ENCODE measurements at regions not wholly inside any gene's neighbourhood (a gene's known extent, or its start where the extent isn't known, plus 50 kb on each side); places are given as distances from the start of the nearest gene placed in this dataset.

DNA sequence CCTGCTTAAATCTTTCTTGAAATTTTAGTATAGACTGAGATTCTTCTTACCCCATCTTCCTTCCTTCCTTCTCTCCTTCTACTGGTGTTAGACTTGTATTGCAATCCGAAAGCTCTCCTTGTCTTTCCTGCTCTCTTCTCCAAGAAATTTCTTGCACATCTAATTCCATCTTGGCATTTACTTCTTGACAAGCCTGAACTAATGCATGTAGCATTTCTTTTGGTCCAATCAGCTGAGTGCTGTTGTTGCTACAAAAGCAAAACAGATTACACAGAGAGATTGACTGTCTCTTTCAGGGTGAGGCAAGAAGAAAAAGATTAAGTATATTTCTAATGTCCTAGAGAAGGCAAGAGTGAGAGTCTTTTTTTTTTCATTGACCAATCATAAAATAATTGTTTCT, 51.6 kb upstream of the MAP1B start:
- TF ChIP-seq EGR1 (IDR thresholded peaks at IDR 0.05; ENCODE audit: low read depth in 2 of 2) = no peak
- TF ChIP-seq, protein P1, sequence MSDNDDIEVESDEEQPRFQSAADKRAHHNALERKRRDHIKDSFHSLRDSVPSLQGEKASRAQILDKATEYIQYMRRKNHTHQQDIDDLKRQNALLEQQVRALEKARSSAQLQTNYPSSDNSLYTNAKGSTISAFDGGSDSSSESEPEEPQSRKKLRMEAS (IDR thresholded peaks at IDR 0.05) = no peak
- TF ChIP-seq CTCF (IDR thresholded peaks at IDR 0.05; ENCODE audit: low read depth, low read length, missing input control) = no peak
- TF ChIP-seq YY1 (IDR thresholded peaks at IDR 0.05) = no peak
- TF ChIP-seq RAD21 (IDR thresholded peaks at IDR 0.05) = no peak
- TF ChIP-seq, protein P2, sequence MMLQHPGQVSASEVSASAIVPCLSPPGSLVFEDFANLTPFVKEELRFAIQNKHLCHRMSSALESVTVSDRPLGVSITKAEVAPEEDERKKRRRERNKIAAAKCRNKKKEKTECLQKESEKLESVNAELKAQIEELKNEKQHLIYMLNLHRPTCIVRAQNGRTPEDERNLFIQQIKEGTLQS (IDR thresholded peaks at IDR 0.05) = no peak
- no peak for TF ChIP-seq SP1 (IDR thresholded peaks at IDR 0.05)
- TF ChIP-seq RXRA (IDR thresholded peaks at IDR 0.05) = no peak
- no peak for TF ChIP-seq GABPA (IDR thresholded peaks at IDR 0.05 in 1 of 2, conservative IDR thresholded peaks at IDR 0.05 in 1 of 2)
- TF ChIP-seq, protein P3, sequence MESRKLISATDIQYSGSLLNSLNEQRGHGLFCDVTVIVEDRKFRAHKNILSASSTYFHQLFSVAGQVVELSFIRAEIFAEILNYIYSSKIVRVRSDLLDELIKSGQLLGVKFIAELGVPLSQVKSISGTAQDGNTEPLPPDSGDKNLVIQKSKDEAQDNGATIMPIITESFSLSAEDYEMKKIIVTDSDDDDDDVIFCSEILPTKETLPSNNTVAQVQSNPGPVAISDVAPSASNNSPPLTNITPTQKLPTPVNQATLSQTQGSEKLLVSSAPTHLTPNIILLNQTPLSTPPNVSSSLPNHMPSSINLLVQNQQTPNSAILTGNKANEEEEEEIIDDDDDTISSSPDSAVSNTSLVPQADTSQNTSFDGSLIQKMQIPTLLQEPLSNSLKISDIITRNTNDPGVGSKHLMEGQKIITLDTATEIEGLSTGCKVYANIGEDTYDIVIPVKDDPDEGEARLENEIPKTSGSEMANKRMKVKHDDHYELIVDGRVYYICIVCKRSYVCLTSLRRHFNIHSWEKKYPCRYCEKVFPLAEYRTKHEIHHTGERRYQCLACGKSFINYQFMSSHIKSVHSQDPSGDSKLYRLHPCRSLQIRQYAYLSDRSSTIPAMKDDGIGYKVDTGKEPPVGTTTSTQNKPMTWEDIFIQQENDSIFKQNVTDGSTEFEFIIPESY (IDR thresholded peaks at IDR 0.05) = no peak
- no peak for TF ChIP-seq REST (IDR thresholded peaks at IDR 0.05)
- no peak for TF ChIP-seq FOXA1 (IDR thresholded peaks at IDR 0.05)
- TF ChIP-seq TAF1 (conservative IDR thresholded peaks at IDR 0.05) = no peak
